Endothelial cell (in vitro differentiated cells): ENCODE measurements at regions not wholly inside any gene's neighbourhood (a gene's known extent, or its start where the extent isn't known, plus 50 kb on each side); places are given as distances from the start of the nearest gene placed in this dataset.

Source experiments
- DNase-seq: peaks from one replicate; pipeline ENCODE4 v3.0.0; 2021; ENCODE audit warnings: low spot score
- H3K27ac Mint-ChIP-seq: one replicate; pipeline ENCODE4 v1.8.0; 2021; ENCODE audit warnings: mixed read lengths, inconsistent platforms; ENCODE audit not compliant: unreplicated experiment
- H3K27me3 Mint-ChIP-seq: one replicate; pipeline ENCODE4 v1.8.0; 2021; ENCODE audit warnings: mild to moderate bottlenecking, moderate library complexity, mixed read lengths, inconsistent platforms; ENCODE audit not compliant: unreplicated experiment
- H3K36me3 Mint-ChIP-seq: one replicate; pipeline ENCODE4 v1.8.0; 2021; ENCODE audit warnings: mild to moderate bottlenecking, low read depth, mixed read lengths, inconsistent platforms; ENCODE audit not compliant: unreplicated experiment
- H3K4me1 Mint-ChIP-seq: one replicate; pipeline ENCODE4 v1.8.0; 2021; ENCODE audit warnings: mild to moderate bottlenecking, mixed read lengths, inconsistent platforms; ENCODE audit not compliant: unreplicated experiment
- H3K4me3 Mint-ChIP-seq: one replicate; pipeline ENCODE4 v1.8.0; 2021; ENCODE audit warnings: mild to moderate bottlenecking, mixed read lengths, inconsistent platforms; ENCODE audit not compliant: unreplicated experiment
- H3K9me3 Mint-ChIP-seq: one replicate; pipeline ENCODE4 v1.8.0; 2021; ENCODE audit warnings: mixed read lengths, inconsistent platforms; ENCODE audit not compliant: unreplicated experiment
- TF ChIP-seq, protein P1 (sequence below): fragments of 200-600 bp; sonication (generic); IDR thresholded peaks from one replicate; pipeline ENCODE4 v1.5.0; 2021; ENCODE audit warnings: antibody characterized with exemption; ENCODE audit not compliant: unreplicated experiment

- Mint-ChIP-seq H3K27me3 (no peaks in the 10 kb centered on the region), H3K36me3 (no peaks in the 10 kb centered on the region), H3K4me3 (no peak overlapping the region), H3K27ac (no peak overlapping the region), H3K9me3 (no peaks in the 10 kb centered on the region), H3K4me1 (peaks cover 14% of the 10 kb centered on the region)
- TF ChIP-seq, protein P1, sequence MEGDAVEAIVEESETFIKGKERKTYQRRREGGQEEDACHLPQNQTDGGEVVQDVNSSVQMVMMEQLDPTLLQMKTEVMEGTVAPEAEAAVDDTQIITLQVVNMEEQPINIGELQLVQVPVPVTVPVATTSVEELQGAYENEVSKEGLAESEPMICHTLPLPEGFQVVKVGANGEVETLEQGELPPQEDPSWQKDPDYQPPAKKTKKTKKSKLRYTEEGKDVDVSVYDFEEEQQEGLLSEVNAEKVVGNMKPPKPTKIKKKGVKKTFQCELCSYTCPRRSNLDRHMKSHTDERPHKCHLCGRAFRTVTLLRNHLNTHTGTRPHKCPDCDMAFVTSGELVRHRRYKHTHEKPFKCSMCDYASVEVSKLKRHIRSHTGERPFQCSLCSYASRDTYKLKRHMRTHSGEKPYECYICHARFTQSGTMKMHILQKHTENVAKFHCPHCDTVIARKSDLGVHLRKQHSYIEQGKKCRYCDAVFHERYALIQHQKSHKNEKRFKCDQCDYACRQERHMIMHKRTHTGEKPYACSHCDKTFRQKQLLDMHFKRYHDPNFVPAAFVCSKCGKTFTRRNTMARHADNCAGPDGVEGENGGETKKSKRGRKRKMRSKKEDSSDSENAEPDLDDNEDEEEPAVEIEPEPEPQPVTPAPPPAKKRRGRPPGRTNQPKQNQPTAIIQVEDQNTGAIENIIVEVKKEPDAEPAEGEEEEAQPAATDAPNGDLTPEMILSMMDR = no peak
- no peak for DNase-seq
These were observed 527.8 kb downstream of the RFPL4B start for GRCh38 chr6:112874881-112875280.

- H3K27ac Mint-ChIP-seq = peak overlapping the region; percentile 84
- H3K36me3 Mint-ChIP-seq = no peaks in the 10 kb centered on the region
- DNase-seq = no peak
- H3K9me3 Mint-ChIP-seq = no peaks in the 10 kb centered on the region
- H3K27me3 Mint-ChIP-seq = no peaks in the 10 kb centered on the region
- TF ChIP-seq, protein P1 = no peak
- peaks cover 14% of the 10 kb centered on the region for H3K4me1 Mint-ChIP-seq
- no peak overlapping the region for H3K4me3 Mint-ChIP-seq
These were observed 530.3 kb downstream of the RFPL4B start for GRCh38 chr6:112877134-112878100.

GRCh38 chr6:112879920-112880413 is 532.8 kb downstream of the RFPL4B start:
- TF ChIP-seq, protein P1 = no peak
- H3K36me3 Mint-ChIP-seq = no peaks in the 10 kb centered on the region
- H3K4me3 Mint-ChIP-seq = no peak overlapping the region
- H3K27me3 Mint-ChIP-seq = no peaks in the 10 kb centered on the region
- DNase-seq = no peak
- no peaks in the 10 kb centered on the region for H3K9me3 Mint-ChIP-seq
- H3K27ac Mint-ChIP-seq = no peak overlapping the region
- H3K4me1 Mint-ChIP-seq = peaks cover 14% of the 10 kb centered on the region

DNA sequence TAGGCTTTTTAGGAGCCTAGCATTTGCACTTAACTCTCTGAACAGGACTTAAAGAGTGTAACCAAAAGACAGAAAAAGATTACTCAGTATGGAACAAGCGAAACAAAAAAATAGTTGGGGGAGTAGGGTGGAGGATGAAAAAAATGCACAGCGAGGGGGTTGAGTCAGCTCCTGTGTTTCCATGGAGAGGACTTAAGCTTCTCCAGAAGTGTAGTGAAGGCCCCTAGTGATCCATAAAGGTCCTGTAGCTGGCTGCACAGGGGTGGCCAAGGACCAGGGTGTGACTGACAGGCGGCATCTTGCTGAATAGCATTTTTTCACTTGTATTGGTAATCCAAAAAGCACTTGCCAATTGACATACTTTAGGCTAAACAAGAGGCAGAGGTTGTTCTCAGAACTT is 533.9 kb downstream of the RFPL4B start:
- TF ChIP-seq, protein P1 = no peak
- Mint-ChIP-seq H3K4me1 (peaks cover 14% of the 10 kb centered on the region), H3K9me3 (no peaks in the 10 kb centered on the region), H3K27ac (no peak overlapping the region), H3K4me3 (no peak overlapping the region), H3K36me3 (no peaks in the 10 kb centered on the region), H3K27me3 (no peaks in the 10 kb centered on the region)
- no peak for DNase-seq
